AG09319 (cell line): ENCODE measurements at regions not wholly inside any gene's neighbourhood (a gene's known extent, or its start where the extent isn't known, plus 50 kb on each side); places are given as distances from the start of the nearest gene placed in this dataset.

Source experiments
- DNase-seq: peaks from one replicate; pipeline ENCODE4 v3.0.0-alpha.2; 2010; ENCODE audit warnings: low read depth; ENCODE audit errors: extremely low read depth
- CTCF ChIP-seq: IDR thresholded peaks from 2 replicates; pipeline ENCODE4 v1.5.1; 2011; ENCODE audit warnings: low read depth, mild to moderate bottlenecking, inconsistent platforms, low read length, moderate library complexity

DNA sequence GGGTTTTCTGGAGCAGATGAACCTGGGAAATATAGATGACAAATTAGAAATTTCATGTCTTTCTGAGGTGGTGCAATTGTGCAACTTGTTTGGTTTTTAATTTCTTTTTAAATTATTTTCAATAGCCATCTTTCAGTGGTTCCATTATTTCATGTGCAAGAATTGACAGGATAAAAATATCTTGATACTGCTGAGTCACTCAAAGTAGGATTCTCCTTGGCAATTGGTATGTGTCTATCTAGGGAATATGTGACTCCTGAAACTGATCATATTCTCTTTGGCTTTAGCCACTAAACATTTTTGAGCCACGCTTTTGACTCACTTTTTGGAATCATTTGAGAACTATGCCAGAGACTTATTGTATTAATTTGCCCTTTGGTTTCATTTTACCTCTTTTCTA is 331.5 kb downstream of the KCNA4 start:
- TF ChIP-seq CTCF, result no peak
- DNase-seq, result no peak

DNA sequence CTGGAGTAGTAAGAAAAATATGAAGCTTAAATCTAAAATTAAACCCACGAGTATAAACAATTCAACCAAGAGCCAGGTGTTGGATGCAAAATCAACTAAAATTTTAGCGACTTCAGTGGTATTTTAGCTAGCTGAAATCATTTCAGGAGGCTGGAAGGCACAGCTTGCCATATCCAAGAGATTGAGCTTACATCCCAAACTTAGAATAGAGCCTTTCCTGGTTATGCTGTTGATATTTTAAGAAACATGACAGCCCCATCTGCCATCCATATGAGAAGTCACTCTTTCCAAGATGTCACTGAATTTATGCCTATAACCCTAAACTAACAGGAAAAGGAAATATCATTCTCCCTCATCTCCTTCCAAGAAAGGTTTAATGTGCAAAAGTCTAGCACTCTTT is 334.0 kb downstream of the KCNA4 start:
- DNase-seq, result no peak
- TF ChIP-seq CTCF, result no peak

- no peak for DNase-seq
- TF ChIP-seq CTCF, result no peak
Measured at GRCh38 chr11:29679996-29680395, 336.8 kb downstream of the KCNA4 start.

- no peak for TF ChIP-seq CTCF
- DNase-seq, result no peak
Measured at GRCh38 chr11:29676993-29677392, 339.8 kb downstream of the KCNA4 start.

GRCh38 chr11:29669310-29669709 is 347.5 kb downstream of the KCNA4 start:
- TF ChIP-seq CTCF, result no peak

GRCh38 chr11:29657709-29658108 is 359.1 kb downstream of the KCNA4 start:
- DNase-seq, result no peak
- TF ChIP-seq CTCF, result no peak

More at GRCh38 chr11:29669310-29669709, 347.5 kb downstream of the KCNA4 start:
- no peak for DNase-seq

GRCh38 chr11:29656597-29656996 is 360.2 kb downstream of the KCNA4 start:
- no peak for DNase-seq
- TF ChIP-seq CTCF, result no peak
